HG03280 (cell line): ENCODE measurements at regions not wholly inside any gene's neighbourhood (a gene's known extent, or its start where the extent isn't known, plus 50 kb on each side); places are given as distances from the start of the nearest gene placed in this dataset.

Experiments used
- ATAC-seq: cut with Tn5 transposase; IDR thresholded peaks from one replicate; pipeline ENCODE4 v1.9.1; 2021; ENCODE audit warnings: mild to moderate bottlenecking, moderate library complexity; ENCODE audit not compliant: unreplicated experiment

- ATAC-seq: no peak
Measured at GRCh38 chr1:87673309-87673708, 344.6 kb downstream of the LMO4 start.

GRCh38 chr1:87673748-87674147, 345.1 kb downstream of the LMO4 start:
- ATAC-seq: no peak

GRCh38 chr1:87674791-87675190, 346.1 kb downstream of the LMO4 start:
- no peak for ATAC-seq

GRCh38 chr1:87678266-87678665, 349.6 kb downstream of the LMO4 start:
- no peak for ATAC-seq

GRCh38 chr1:87682565-87682964, 353.9 kb downstream of the LMO4 start:
- ATAC-seq: no peak

- ATAC-seq: no peak
Measured at GRCh38 chr1:87683196-87683956, 354.7 kb downstream of the LMO4 start.

- ATAC-seq: no peak
Measured at GRCh38 chr1:87684194-87684593, 355.5 kb downstream of the LMO4 start.

GRCh38 chr1:87684713-87685205, 356.1 kb downstream of the LMO4 start:
- no peak for ATAC-seq

GRCh38 chr1:87685311-87686135, 356.8 kb downstream of the LMO4 start:
- no peak for ATAC-seq

- no peak for ATAC-seq
Measured at GRCh38 chr1:87686136-87686495, 357.4 kb downstream of the LMO4 start.

GRCh38 chr1:87686671-87687070, 358.0 kb downstream of the LMO4 start:
- no peak for ATAC-seq

- ATAC-seq: no peak
Measured at GRCh38 chr1:87688136-87688535, 359.5 kb downstream of the LMO4 start.

GRCh38 chr1:87689487-87689886, 360.8 kb downstream of the LMO4 start:
- no peak for ATAC-seq

GRCh38 chr1:87696483-87696882, 367.8 kb downstream of the LMO4 start:
- ATAC-seq: no peak

- no peak for ATAC-seq
Measured at GRCh38 chr1:87702455-87702854, 373.8 kb downstream of the LMO4 start.

GRCh38 chr1:87705233-87705632, 376.6 kb downstream of the LMO4 start:
- no peak for ATAC-seq

- ATAC-seq: no peak
Measured at GRCh38 chr1:87706203-87706602, 377.5 kb downstream of the LMO4 start.

GRCh38 chr1:87706779-87707228, 378.1 kb downstream of the LMO4 start:
- ATAC-seq: no peak

- ATAC-seq: no peak
Measured at GRCh38 chr1:87707411-87707810, 378.7 kb downstream of the LMO4 start.

GRCh38 chr1:87712261-87713010, 383.8 kb downstream of the LMO4 start:
- no peak for ATAC-seq

GRCh38 chr1:87714278-87714677, 385.6 kb downstream of the LMO4 start:
- ATAC-seq: no peak
